DLD1 (cell line): ENCODE measurements at regions not wholly inside any gene's neighbourhood (a gene's known extent, or its start where the extent isn't known, plus 50 kb on each side); places are given as distances from the start of the nearest gene placed in this dataset.
"Not testable (repeated sequence)": the region's sequence is repeated elsewhere in the genome, so short reads cannot be mapped to it uniquely, and the experiment has no call there.

ENCODE experiments used
- in situ Hi-C: cut with HindIII; loops from 2 replicates; pipeline ENCODE4 v1.10.0; 2017; ENCODE audit warnings: low sequenced_read_pairs

DNA sequence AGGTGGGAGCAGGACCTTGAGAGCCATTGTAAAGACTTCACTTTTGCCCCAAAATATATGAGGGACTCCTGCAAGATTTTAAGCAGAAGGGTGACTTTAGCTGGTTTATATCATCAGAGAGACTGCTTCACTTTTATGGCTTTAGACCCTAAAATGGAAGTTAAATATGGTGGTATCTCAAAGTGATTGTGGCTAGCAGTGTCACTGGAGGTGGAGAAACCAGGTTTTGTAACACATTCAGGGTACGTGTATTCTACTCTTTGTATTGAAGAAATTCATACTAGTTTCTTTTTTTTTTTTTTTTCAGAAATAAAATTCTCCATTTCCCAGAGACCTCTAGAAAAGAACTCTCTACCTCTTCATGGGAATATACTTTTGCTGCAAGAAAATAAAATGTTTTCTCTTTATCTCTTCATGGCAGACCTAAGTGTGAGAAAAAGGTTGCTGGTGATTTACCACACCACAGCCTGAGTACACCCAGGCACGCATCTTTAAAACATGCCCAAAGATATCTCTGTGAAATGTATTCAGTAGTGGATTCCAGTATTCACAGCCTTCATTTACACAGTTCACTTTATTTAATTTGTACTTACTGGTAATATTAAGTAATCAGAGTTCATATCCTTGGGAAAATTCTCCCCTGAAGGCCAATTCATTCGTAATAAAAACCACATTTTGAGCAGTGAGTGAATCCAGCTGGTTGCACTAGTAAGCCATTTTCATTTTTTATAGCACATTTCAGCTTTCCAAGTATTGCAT lies 74.3 kb upstream of the GUCY1A1 start:
- in situ Hi-C loops = no loop called here

- in situ Hi-C loops = no loop called here
Measured at GRCh38 chr4:155591738-155592143, 74.9 kb upstream of the GUCY1A1 start.

GRCh38 chr4:155590796-155591585 lies 75.7 kb upstream of the GUCY1A1 start:
- in situ Hi-C loops = no loop called here

DNA sequence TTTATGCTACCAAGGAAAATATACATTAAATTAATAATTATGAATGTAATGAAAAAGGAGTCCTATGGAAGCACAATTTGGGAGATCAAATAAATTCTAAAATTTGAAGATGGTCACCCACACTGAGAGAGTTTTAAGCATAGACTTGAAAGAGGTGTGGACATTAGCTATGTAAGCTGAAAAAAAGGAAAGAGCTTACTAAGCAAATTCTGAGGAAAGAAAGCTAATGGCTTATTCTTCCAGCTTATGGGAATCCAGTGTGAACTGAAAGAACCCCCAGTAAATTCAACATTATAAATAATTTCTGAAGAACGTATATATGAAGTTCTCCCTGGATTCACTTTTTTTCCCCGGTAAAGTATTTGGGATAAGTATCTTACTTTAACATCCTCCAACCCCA lies 78.2 kb upstream of the GUCY1A1 start:
- in situ Hi-C loops = no loop called here

DNA sequence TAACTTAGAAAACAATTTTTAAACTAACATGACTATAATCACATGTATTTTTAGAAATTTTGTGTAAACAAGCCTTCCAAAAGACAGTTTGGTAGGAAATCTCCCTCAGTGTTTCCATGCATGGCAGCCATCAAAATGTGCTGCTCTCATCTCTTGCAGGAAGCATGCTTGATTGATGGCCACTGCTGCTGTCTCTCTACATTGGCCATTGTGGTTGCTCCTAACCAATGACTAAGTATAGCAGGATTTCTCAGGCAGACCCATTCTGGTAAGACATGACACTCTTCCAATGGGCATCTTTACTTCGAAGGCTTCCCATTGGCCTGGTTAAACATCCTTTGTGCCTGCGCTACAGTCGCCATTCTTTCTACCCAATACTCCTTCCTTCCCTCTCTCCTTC lies 78.9 kb upstream of the GUCY1A1 start:
- in situ Hi-C loops = no loop called here

GRCh38 chr4:155582971-155583437 lies 83.6 kb upstream of the GUCY1A1 start:
- in situ Hi-C loops = no loop called here

GRCh38 chr4:155582041-155582440 lies 84.6 kb upstream of the GUCY1A1 start:
- in situ Hi-C loops = no loop called here

DNA sequence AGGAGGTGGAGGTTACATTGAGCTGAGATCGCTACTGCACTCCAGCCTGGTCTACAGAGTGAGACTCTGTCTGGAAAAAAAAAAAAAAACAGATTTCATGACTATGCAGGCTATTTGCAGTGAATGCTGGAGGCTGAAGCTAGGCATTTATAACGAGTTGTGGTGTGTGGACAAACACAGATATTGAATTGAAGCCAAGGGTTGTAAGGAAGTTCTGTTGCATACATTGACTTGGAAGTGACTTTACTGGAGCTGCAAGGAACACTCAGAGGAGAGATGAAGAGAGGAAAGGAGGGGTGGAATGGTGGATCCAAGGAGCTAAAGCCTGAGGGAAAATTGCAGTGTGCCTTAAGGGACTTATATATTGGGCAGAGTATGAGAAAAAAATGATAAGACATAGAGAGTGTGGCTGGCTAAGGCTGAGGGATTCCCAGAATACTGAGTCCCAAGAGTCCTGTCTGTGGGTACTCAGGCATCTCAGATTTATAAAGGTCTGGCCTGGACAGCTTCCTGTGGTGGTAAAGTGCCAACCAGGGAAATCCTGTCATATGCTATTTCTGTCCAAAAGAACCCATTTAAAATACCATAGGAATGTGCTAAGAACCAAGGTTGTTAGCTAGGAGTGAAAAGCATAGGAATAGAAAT lies 87.8 kb upstream of the GUCY1A1 start:
- in situ Hi-C loops = no loop called here

DNA sequence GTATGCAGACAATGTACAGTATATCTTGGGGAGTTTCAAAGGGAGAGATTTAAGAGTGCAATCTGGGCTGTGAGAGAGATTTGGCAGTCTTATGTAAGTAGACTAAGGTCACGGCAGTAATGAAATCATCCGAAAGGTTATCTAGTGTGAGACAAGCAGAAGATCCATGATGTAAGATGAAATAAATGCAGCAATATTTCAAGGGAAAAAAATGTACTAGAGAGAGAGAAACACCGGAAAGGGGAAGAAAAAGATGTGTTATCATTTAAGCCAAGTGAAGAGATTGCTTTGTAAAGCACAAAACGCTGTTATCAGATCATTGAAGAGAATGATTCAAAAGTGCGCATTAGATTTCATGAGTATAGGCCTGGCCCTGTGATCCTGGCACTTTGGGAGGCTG lies 88.4 kb upstream of the GUCY1A1 start:
- in situ Hi-C loops = no loop called here

DNA sequence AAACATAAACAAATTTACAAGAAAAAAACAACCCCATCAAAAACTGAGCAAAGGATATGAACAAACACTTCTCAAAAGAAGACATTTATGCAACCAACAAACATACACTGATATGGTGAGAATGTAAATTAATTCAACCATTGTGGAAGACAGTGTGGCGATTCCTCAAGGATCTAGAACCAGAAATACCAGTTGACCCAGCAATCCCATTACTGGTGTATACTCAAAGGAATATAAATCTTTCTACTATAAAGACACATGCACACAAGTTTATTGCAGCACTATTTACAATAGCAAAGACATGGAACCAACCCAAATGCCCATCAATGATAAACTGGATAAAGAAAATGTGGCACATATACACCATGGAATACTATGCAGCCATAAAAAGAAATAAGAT lies 92.3 kb upstream of the GUCY1A1 start:
- in situ Hi-C loops = not testable (repeated sequence)

DNA sequence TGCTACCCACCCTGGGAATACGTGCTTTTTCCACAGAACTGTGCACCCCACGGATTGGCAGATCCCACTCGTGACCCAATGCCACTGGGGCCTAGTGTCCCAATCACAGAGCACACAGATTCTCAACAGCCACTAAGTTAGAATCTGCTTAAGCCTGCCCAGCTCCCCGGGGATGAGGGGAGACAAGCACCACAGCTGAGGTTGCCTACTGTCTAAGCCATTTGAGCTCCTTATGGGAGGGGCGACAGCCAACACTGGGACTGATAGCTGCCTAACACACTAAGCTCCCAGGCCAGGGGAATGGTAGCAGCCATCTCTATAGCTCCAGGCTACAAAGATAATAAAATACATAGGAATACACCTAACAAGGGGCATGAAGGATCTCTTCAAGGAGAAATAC lies 93.5 kb upstream of the GUCY1A1 start:
- in situ Hi-C loops = no loop called here

- in situ Hi-C loops = no loop called here
Measured at GRCh38 chr4:155572106-155572703, 94.4 kb upstream of the GUCY1A1 start.

DNA sequence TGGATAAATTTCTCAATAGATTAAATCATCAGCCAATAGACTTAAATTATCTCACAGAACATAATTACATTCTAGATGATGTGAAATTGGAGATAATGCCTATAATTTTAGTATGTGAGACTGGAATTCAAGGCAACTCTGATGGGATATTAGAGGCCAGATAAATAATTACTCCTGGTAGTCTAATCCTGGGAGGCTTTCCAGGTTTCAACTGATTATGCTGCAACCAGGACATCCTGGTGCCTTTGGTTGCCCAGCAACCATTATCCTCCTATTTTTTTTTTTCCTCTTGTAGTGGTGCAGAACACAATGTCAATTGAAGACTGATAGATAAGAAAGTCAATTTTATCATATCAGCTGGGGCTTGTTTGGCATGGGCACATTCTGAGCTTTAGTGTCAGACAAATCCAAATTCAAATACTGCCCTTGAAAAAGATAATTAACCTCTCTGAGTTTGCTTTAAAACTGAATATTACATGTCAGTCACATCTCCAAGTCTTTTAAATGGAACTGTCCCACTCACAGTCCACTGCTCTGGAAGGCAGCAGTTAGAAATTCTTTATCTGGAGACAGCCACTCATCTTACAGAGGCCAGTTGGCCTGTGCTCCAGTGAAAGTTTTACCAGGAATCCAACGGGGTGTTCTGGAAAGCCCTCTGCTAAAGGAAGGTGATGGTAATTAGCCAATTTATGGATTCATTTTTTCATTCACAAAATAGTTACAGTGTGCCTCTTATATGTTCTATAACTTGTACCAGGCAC lies 95.3 kb upstream of the GUCY1A1 start:
- in situ Hi-C loops = no loop called here

- in situ Hi-C loops = no loop called here
Measured at GRCh38 chr4:155570661-155571060, 96.0 kb upstream of the GUCY1A1 start.

DNA sequence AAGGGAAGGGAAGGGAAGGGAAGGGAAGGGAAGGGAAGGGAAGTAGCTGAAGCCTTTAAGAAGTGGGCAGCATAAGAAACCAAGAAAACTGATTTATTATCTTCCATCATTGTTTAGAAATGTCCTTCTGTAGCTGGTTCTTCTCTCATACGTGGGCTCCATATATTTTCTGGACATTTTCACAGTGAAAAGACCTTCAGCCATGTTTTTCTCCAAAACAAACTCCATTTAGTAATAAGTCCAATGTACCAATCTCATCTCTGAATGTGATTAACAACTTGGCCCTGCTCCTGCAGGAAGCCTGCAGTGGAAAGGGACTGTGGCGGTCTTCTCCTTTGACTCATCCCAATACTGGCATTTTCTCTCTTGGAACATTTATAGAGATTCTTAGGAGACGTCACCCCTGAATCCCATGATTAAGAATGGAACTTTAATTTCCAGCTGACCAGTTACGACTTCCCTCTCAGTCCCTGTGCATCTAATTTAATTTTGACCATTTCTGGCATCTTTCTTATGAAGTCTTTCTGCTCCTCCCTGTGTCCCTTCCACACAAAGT lies 96.6 kb upstream of the GUCY1A1 start:
- in situ Hi-C loops = no loop called here

- in situ Hi-C loops = no loop called here
Measured at GRCh38 chr4:155569471-155569870, 97.2 kb upstream of the GUCY1A1 start.

DNA sequence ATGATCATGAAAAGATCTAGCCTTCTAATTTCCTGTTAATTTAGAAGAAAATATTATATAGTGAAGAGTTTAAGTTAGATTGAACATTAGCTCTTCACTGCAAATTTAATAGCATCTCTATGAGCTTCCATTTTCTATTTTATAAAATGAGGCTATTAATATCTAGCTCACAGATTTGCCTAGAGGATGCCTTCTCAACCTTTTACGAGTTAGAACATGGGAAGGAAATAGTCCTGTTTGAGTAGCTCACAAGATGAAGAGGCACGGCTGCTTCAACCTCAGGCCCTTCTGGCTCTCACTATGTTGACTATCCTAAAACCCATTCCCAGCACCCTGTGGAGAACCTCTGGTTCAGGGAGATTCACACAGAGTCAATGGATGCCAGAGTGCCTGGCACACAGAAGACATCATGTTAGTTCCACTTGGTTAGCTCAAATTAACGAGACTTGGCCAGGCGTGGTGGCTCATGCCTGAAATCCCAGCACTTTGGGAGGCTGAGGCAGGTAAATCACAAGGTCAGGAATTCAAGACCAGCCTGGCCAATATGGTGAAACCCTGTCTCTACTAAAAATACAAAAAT lies 97.9 kb upstream of the GUCY1A1 start:
- in situ Hi-C loops = no loop called here

DNA sequence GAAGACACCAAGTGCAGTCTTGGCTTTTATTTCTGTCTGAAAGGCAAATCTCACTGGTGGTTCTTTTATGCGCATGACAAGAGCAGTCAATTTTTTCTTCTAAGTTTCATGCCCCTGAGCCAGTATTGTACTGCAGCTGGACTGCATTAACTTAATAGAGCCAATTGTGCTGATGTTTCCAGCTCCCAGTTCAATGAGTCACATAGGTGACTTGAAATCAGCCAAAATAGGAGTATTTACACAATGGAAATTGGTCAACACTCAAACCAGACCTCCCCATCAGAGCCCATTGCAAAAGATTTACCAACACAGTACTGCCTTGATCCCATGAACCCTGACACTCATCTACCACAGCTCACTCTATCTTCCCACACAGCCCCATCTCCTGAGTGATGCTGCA lies 100.3 kb upstream of the GUCY1A1 start:
- in situ Hi-C loops = no loop called here

GRCh38 chr4:155565776-155566175 lies 100.9 kb upstream of the GUCY1A1 start:
- in situ Hi-C loops = no loop called here

DNA sequence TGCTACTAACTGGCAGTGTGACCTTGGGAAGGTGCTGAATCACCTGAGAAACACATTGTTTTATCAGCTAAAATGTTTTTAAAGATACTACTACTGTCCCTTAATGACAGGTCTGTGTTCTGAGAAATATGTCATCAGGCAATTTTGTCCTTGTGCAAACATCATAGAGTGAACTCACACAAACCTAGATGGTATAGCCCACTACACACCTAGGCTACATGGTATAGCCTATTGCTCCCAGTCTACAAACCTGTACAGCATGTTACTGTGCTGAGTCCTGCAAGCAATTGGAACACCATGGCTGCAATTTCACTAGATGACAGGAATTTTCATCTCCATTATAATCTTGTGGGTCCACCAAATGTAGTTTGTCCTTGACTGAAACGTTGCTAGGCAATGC lies 101.3 kb upstream of the GUCY1A1 start:
- in situ Hi-C loops = no loop called here
